ENCODE measurements at regions not wholly inside any gene's neighbourhood (a gene's known extent, or its start where the extent isn't known, plus 50 kb on each side); places are given as distances from the start of the nearest gene placed in this dataset.

- H3K4me3 ChIP-seq (ENCODE audit: low read depth, low read length): no peak overlapping the region
- DNase-seq (ENCODE audit: low read depth): no peak
- TF ChIP-seq CTCF (IDR thresholded peaks at IDR 0.05; ENCODE audit: insufficient read depth, low read depth, low read length): no peak
These were observed 1030.9 kb downstream of the NAALADL2 start for GRCh38 chr3:175890066-175890465.

GRCh38 chr3:175885231-175885766, 1026.2 kb downstream of the NAALADL2 start:
- no peak for DNase-seq (ENCODE audit: low read depth)
- H3K4me3 ChIP-seq (ENCODE audit: low read depth, low read length): no peak overlapping the region
- no peak for TF ChIP-seq CTCF (IDR thresholded peaks at IDR 0.05; ENCODE audit: insufficient read depth, low read depth, low read length)

- no peak for TF ChIP-seq CTCF (IDR thresholded peaks at IDR 0.05; ENCODE audit: insufficient read depth, low read depth, low read length)
- no peak for DNase-seq (ENCODE audit: low read depth)
- no peak overlapping the region for H3K4me3 ChIP-seq (ENCODE audit: low read depth, low read length)
These were observed 1020.3 kb downstream of the NAALADL2 start for GRCh38 chr3:175879417-175879816.

- TF ChIP-seq CTCF (IDR thresholded peaks at IDR 0.05; ENCODE audit: insufficient read depth, low read depth, low read length): no peak
- no peak for DNase-seq (ENCODE audit: low read depth)
- H3K4me3 ChIP-seq (ENCODE audit: low read depth, low read length): no peak overlapping the region
These were observed 1010.3 kb downstream of the NAALADL2 start for GRCh38 chr3:175869404-175869803.

GRCh38 chr3:175868626-175869025, 1009.5 kb downstream of the NAALADL2 start:
- no peak overlapping the region for H3K4me3 ChIP-seq (ENCODE audit: low read depth, low read length)
- TF ChIP-seq CTCF (IDR thresholded peaks at IDR 0.05; ENCODE audit: insufficient read depth, low read depth, low read length): no peak
- DNase-seq (ENCODE audit: low read depth): no peak

GRCh38 chr3:175865724-175866123, 1006.6 kb downstream of the NAALADL2 start:
- H3K4me3 ChIP-seq (ENCODE audit: low read depth, low read length): no peak overlapping the region
- no peak for DNase-seq (ENCODE audit: low read depth)
- TF ChIP-seq CTCF (IDR thresholded peaks at IDR 0.05; ENCODE audit: insufficient read depth, low read depth, low read length): no peak

GRCh38 chr3:175861916-175862315, 1002.8 kb downstream of the NAALADL2 start:
- no peak for TF ChIP-seq CTCF (IDR thresholded peaks at IDR 0.05; ENCODE audit: insufficient read depth, low read depth, low read length)
- no peak overlapping the region for H3K4me3 ChIP-seq (ENCODE audit: low read depth, low read length)
- DNase-seq (ENCODE audit: low read depth): no peak

Measured in fibroblast of villous mesenchyme (primary cell).